OCI-LY3 (cell line): ENCODE measurements at regions not wholly inside any gene's neighbourhood (a gene's known extent, or its start where the extent isn't known, plus 50 kb on each side); places are given as distances from the start of the nearest gene placed in this dataset.
"Not testable (repeated sequence)": the region's sequence is repeated elsewhere in the genome, so short reads cannot be mapped to it uniquely, and the experiment has no call there.

ENCODE experiments used
- H2AFZ ChIP-seq: fragments of 200-600, 300-600 bp; shearing (Covaris generic); 2 replicates; pipeline ENCODE4 v1.6.0; 2014; ENCODE audit warnings: antibody characterized with exemption, low read depth, low read length
- H3K27ac ChIP-seq: fragments of 200-600, 300-600 bp; sonication (generic); 2 replicates; pipeline ENCODE4 v1.5.1; 2014; ENCODE audit warnings: mild to moderate bottlenecking, low read length, moderate library complexity, mixed read lengths
- H3K27me3 ChIP-seq: fragments of 200-600, 300-600 bp; sonication (generic); 2 replicates; pipeline ENCODE4 v1.6.1; 2014; ENCODE audit warnings: low read depth, low read length, mixed read lengths
- H3K36me3 ChIP-seq: fragments of 200-600, 300-600 bp; sonication (generic); replicated peaks from 2 replicates; pipeline ENCODE3; 2014; ENCODE audit warnings: low read depth, low read length, mixed read lengths
- H3K4me1 ChIP-seq: fragments of 300-600, 200-600 bp; sonication (generic); 2 replicates; pipeline ENCODE4 v1.6.1; 2014; ENCODE audit warnings: low read length, mixed read lengths
- H3K4me2 ChIP-seq: fragments of 200-600, 300-600 bp; sonication (generic); 2 replicates; pipeline ENCODE4 v1.6.1; 2014; ENCODE audit warnings: low read length, mixed read lengths
- H3K4me3 ChIP-seq: fragments of 300-600, 200-600 bp; sonication (generic); 2 replicates; pipeline ENCODE4 v1.5.1; 2014; ENCODE audit warnings: antibody characterized with exemption, mild to moderate bottlenecking, low read length, moderate library complexity
- H3K79me2 ChIP-seq: fragments of 300-600, 200-600 bp; shearing (Covaris generic); 2 replicates; pipeline ENCODE4 v1.6.1; 2014; ENCODE audit warnings: mild to moderate bottlenecking, low read length, mixed read lengths
- H3K9ac ChIP-seq: fragments of 300-600, 200-600 bp; shearing (Covaris generic); 2 replicates; pipeline ENCODE4 v1.6.0; 2014; ENCODE audit warnings: mild to moderate bottlenecking, low read length, moderate library complexity
- H3K9me3 ChIP-seq: fragments of 200-600, 300-600 bp; shearing (Covaris generic); 2 replicates; pipeline ENCODE4 v1.6.1; 2014; ENCODE audit warnings: low read length, mixed read lengths; ENCODE audit not compliant: insufficient read depth
- H4K20me1 ChIP-seq: fragments of 200-600, 300-600 bp; sonication (generic); 2 replicates; pipeline ENCODE4 v1.6.1; 2016; ENCODE audit warnings: low read length, mixed read lengths; ENCODE audit not compliant: insufficient read depth
- TF ChIP-seq, protein P1 (sequence below): fragments of 200-600, 300-600 bp; sonication (generic); IDR thresholded peaks from 2 replicates; pipeline ENCODE4 v1.5.1; 2014; ENCODE audit warnings: antibody characterized with exemption, low read length, low read depth

DNA sequence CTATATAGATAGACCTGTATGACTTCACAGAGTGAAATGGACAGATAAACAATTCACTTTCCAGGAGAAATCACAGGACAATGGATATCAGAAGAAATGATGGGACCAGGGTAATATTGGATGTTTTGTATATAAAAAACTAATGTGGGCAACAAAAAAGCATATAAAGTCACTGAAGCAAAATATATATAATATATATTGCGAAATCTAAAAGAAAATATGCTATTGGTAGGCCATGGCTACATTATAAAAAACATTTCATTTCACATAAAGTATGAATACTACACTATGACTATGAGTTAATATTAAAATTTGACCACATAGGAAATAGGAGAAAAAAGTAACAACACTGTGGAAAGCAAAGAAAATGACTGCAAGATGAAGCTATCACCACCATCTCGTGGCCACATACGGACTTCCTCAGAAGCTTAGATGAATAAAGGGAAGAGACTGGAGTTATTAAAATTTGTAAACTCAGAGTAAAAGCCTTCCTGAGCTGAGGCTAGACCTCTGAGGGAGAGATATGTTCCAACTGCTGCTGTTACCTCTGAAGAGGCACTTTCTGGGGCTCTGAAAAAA, 115.8 kb downstream of the SYT15B start:
- not testable (repeated sequence) for H3K9me3 ChIP-seq, H3K4me1 ChIP-seq, H2AFZ ChIP-seq, H3K27ac ChIP-seq, H3K27me3 ChIP-seq, H3K79me2 ChIP-seq, H3K36me3 ChIP-seq, H4K20me1 ChIP-seq, H3K4me3 ChIP-seq, H3K9ac ChIP-seq, H3K4me2 ChIP-seq

DNA sequence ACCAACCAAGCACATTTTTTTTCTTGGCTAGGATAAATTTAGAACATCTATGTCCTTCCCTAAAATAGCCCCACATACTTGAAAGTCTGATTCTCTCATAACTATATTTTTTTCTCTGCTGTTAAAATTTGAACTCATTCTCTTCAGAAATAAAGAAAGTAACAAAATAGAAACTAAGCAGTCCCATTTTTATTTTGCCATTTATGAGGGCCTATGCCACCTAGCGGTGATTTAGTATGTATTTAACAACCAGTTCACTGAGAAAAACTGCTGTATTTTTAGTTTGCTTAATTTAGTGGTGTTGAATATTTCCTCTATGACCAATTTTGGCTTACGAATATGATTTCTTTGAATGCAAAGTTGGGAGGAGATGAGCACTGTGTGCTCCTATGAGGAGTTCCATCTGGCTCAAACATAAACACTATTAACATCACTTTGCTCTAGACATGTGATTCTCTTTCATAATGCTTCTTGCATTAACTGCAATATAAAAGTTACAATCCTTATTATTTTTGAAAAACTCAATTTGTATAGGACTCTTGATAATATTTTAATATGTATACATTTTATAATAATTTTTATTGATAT, 116.6 kb downstream of the SYT15B start:
- H3K9me3 ChIP-seq, H3K27ac ChIP-seq, H3K4me1 ChIP-seq, H3K27me3 ChIP-seq, H3K4me3 ChIP-seq, H3K9ac ChIP-seq, H3K79me2 ChIP-seq, H3K4me2 ChIP-seq, H4K20me1 ChIP-seq, H2AFZ ChIP-seq, H3K36me3 ChIP-seq: not testable (repeated sequence)
- TF ChIP-seq, protein P1, sequence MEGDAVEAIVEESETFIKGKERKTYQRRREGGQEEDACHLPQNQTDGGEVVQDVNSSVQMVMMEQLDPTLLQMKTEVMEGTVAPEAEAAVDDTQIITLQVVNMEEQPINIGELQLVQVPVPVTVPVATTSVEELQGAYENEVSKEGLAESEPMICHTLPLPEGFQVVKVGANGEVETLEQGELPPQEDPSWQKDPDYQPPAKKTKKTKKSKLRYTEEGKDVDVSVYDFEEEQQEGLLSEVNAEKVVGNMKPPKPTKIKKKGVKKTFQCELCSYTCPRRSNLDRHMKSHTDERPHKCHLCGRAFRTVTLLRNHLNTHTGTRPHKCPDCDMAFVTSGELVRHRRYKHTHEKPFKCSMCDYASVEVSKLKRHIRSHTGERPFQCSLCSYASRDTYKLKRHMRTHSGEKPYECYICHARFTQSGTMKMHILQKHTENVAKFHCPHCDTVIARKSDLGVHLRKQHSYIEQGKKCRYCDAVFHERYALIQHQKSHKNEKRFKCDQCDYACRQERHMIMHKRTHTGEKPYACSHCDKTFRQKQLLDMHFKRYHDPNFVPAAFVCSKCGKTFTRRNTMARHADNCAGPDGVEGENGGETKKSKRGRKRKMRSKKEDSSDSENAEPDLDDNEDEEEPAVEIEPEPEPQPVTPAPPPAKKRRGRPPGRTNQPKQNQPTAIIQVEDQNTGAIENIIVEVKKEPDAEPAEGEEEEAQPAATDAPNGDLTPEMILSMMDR: peak; percentile 13; the same call in 1 of the 2 replicates

DNA sequence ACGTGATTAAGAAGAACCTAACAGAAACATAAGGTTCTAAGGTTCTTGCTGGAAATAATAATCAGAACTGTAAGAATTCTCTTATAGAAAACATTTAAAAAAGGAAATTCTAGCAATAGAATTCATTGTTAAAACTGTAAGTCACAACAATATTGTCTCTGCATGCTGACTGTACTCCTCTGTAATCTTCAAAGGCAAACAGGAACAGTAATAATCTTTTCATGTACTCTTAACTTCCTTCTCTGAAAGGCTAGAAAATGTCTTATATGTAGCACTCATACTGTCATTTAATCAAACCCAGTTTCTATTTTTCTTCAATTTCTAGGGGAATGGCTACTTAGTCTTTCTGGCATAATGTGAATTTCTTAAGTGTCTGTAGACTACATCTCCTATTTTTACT, 103.5 kb upstream of the AGAP9 start:
- H3K4me3 ChIP-seq, H3K27me3 ChIP-seq, H3K36me3 ChIP-seq, H3K27ac ChIP-seq, H3K9me3 ChIP-seq, H3K79me2 ChIP-seq, H3K4me2 ChIP-seq, H3K9ac ChIP-seq, H3K4me1 ChIP-seq, H2AFZ ChIP-seq, H4K20me1 ChIP-seq: not testable (repeated sequence)

DNA sequence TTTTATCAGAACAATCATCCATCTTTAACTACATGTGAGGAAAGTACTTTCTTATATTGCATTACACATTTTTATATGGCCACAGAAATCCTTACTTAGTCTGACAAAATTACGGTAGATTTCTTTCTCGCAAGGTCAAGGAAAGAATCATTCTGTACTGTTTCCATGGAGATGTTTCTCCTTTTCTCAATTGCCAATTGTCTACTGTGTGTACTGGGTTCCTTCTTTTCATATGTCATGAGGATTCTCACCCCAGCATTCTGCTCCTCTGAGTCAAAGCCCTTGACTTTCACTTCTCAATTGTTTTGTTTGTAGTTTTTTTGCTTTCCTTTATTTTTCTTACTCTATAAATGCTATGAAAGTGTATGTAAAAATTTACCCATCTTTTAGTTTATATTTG, 99.3 kb upstream of the AGAP9 start:
- H4K20me1 ChIP-seq, H2AFZ ChIP-seq, H3K4me3 ChIP-seq, H3K9me3 ChIP-seq, H3K4me1 ChIP-seq, H3K9ac ChIP-seq, H3K36me3 ChIP-seq, H3K4me2 ChIP-seq, H3K27me3 ChIP-seq, H3K79me2 ChIP-seq, H3K27ac ChIP-seq: not testable (repeated sequence)

DNA sequence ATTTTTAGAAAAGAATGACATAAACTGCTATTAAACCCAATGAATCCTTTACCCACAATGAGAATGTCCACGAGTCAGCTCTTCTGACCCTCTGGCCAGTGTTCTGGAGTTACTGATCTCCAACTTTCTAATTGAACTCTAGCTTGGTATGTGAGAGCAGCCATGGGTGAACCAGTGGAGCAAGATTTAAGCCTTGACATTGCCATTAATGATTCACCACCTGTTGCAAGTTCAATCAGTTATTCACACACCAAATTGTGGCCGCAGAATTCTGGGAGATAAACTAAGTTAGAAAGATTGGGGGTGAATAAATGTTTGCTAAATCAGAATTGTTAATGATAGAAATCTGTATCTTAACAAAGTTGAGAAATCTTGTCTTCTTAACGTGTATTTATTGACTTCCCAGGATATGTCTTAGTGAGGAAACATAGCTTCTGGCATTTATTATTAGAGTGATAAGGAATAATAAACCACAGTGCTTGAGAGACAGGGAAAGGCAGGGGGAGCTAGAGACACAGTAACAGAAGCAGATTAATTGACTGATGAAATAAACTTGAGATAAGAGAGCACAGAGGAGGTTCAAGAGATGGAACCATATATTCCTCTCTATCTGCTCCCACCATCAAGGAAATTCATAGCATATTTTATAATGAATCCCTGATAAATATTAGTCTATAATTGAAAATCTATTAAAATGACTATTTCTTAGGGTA, 96.0 kb upstream of the AGAP9 start:
- not testable (repeated sequence) for H2AFZ ChIP-seq, H3K4me2 ChIP-seq, H3K27me3 ChIP-seq, H3K36me3 ChIP-seq, H3K4me1 ChIP-seq, H3K4me3 ChIP-seq, H3K79me2 ChIP-seq, H3K27ac ChIP-seq, H4K20me1 ChIP-seq, H3K9ac ChIP-seq, H3K9me3 ChIP-seq

DNA sequence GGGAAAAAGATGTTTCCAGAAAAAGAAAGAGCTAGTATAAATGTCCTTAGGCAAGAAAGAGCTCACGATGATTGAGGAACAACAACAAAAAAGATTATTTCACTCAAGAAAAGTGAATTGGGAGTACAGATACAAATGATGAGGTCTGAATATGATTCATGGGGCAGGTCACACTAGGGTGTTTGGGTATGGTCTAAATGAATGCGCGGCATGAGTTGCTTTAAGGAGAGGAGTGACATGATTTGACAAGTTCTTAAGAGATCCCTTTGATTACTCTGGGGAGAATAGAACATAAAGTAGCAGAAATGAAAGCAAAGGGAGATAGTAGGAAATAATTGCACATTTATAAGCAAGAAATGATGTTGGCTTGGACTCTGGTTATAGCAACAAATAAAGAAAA, 85.9 kb upstream of the AGAP9 start:
- not testable (repeated sequence) for H3K4me3 ChIP-seq, H3K9ac ChIP-seq, H3K27me3 ChIP-seq, H3K79me2 ChIP-seq, H3K4me2 ChIP-seq, H3K4me1 ChIP-seq, H3K27ac ChIP-seq, H2AFZ ChIP-seq, H4K20me1 ChIP-seq, H3K36me3 ChIP-seq, H3K9me3 ChIP-seq

DNA sequence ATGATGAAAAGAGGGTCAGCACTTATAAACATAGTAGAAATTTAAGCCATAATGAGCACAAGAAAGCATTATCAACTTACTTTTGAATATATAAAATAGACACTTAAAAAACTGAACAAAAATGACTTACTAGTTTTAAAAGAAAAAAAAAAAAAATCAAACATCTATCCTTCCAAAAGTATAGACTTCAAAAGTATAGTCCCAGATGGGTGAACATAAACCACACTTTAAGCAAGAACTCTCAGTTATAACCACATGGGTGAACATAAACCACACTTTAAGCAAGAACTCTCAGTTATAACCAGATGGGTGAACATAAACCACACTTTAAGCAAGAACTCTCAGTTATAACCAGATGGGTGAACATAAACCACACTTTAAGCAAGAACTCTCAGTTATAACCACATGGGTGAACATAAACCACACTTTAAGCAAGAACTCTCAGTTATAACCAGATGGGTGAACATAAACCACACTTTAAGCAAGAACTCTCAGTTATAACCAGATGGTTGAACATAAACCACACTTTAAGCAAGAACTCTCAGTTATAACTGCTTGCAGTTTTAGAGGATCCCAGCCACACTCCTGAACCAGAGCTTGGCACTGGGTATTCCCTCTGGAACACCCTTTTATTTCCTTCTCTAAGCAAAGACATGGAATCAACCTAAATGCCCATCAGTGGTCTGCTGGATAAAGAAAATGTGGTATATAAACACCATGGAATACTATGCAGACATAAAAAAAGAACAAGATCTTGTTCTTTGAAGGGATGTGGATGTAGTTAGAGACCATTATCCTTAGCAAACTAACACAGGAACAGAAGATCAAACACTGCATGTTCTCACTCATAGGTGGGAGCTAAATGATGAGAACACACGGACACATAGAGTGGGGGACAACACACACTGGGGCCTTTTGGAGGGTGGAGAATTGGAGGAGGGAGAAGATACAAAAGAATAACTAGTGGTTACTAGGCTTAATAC, 82.6 kb upstream of the AGAP9 start:
- H3K4me1 ChIP-seq, H3K9me3 ChIP-seq, H3K9ac ChIP-seq, H3K27ac ChIP-seq, H3K4me2 ChIP-seq, H3K4me3 ChIP-seq, H3K79me2 ChIP-seq, H2AFZ ChIP-seq, H3K36me3 ChIP-seq, H3K27me3 ChIP-seq, H4K20me1 ChIP-seq: not testable (repeated sequence)

DNA sequence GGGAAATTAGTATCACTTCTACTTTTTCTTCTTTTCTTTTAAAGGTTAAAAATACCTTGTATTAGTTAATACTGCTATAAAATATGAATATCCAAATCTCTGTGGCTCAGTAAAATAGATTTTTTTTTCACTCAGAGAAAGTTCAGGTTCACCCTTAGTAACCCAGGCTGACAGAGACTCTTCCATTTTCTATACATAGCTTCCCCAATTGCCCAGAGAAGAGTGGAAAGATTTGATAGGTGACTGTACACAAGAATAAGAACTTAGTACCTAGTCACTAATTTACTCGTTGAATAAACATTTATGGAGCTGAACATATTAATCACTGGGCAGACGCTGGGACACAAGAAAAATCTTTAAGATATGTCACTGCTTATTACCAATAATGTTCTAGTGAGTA, 77.2 kb upstream of the AGAP9 start:
- H3K79me2 ChIP-seq, H3K4me3 ChIP-seq, H3K9me3 ChIP-seq, H3K27ac ChIP-seq, H3K9ac ChIP-seq, H3K36me3 ChIP-seq, H3K4me2 ChIP-seq, H3K4me1 ChIP-seq, H4K20me1 ChIP-seq, H3K27me3 ChIP-seq, H2AFZ ChIP-seq: not testable (repeated sequence)
